ENCODE measurements at regions not wholly inside any gene's neighbourhood (a gene's known extent, or its start where the extent isn't known, plus 50 kb on each side); places are given as distances from the start of the nearest gene placed in this dataset.

GRCh38 chr6:137798261-137798660, 68.8 kb upstream of the TNFAIP3 start:
- no peak overlapping the region for H3K4me3 ChIP-seq
- H3K4me1 ChIP-seq, result no peaks in the 10 kb centered on the region
- H3K27me3 ChIP-seq, result no peaks in the 10 kb centered on the region
- H3K36me3 ChIP-seq, result no peaks in the 10 kb centered on the region
- DNase-seq (ENCODE audit: extremely low spot score in 2 of 2), result no peak
- TF ChIP-seq POLR2A (IDR thresholded peaks at IDR 0.05) (no peak), CTCF (IDR thresholded peaks at IDR 0.05) (no peak), POLR2AphosphoS5 (IDR thresholded peaks at IDR 0.05; ENCODE audit: insufficient read depth in 1 of 2, low read depth in 1 of 2) (no peak)
- intact Hi-C loops (cut with DNase I), result no loop called here
- H3K27ac ChIP-seq, result no peak overlapping the region
- no peaks in the 10 kb centered on the region for H3K9me3 ChIP-seq

- Histone ChIP-seq H3K27ac (no peak overlapping the region), H3K36me3 (no peaks in the 10 kb centered on the region)
- intact Hi-C loops (cut with DNase I), result no loop called here
These were observed 68.2 kb upstream of the TNFAIP3 start for GRCh38 chr6:137798846-137799245.

GRCh38 chr6:137799950-137800568, 67.0 kb upstream of the TNFAIP3 start:
- no peaks in the 10 kb centered on the region for H3K36me3 ChIP-seq
- H3K27ac ChIP-seq, result no peak overlapping the region
- H3K4me1 ChIP-seq, result no peaks in the 10 kb centered on the region
- H3K9me3 ChIP-seq, result no peaks in the 10 kb centered on the region
- no peak overlapping the region for H3K4me3 ChIP-seq
- H3K27me3 ChIP-seq, result no peaks in the 10 kb centered on the region
- TF ChIP-seq CTCF (IDR thresholded peaks at IDR 0.05) (peak in 1 of 3 experiments; percentile 49), POLR2A (IDR thresholded peaks at IDR 0.05) (no peak), POLR2AphosphoS5 (IDR thresholded peaks at IDR 0.05; ENCODE audit: insufficient read depth in 1 of 2, low read depth in 1 of 2) (no peak)
- DNase-seq (ENCODE audit: extremely low spot score in 2 of 2), result no peak
- intact Hi-C loops (cut with DNase I), result no loop called here

More at GRCh38 chr6:137798846-137799245, 68.2 kb upstream of the TNFAIP3 start:
- no peak for TF ChIP-seq POLR2AphosphoS5 (IDR thresholded peaks at IDR 0.05; ENCODE audit: insufficient read depth in 1 of 2, low read depth in 1 of 2)
- TF ChIP-seq CTCF (IDR thresholded peaks at IDR 0.05), result no peak
- no peak for TF ChIP-seq POLR2A (IDR thresholded peaks at IDR 0.05)
- Histone ChIP-seq H3K27me3 (no peaks in the 10 kb centered on the region), H3K4me3 (no peak overlapping the region), H3K4me1 (no peaks in the 10 kb centered on the region), H3K9me3 (no peaks in the 10 kb centered on the region)
- DNase-seq (ENCODE audit: extremely low spot score in 2 of 2), result no peak

- no peaks in the 10 kb centered on the region for H3K9me3 ChIP-seq
- H3K4me1 ChIP-seq, result no peaks in the 10 kb centered on the region
- no peaks in the 10 kb centered on the region for H3K27me3 ChIP-seq
- no peaks in the 10 kb centered on the region for H3K36me3 ChIP-seq
- no peak overlapping the region for H3K27ac ChIP-seq
- intact Hi-C loops (cut with DNase I), result no loop called here
- no peak for DNase-seq (ENCODE audit: extremely low spot score in 2 of 2)
- TF ChIP-seq CTCF (IDR thresholded peaks at IDR 0.05) (no peak), POLR2AphosphoS5 (IDR thresholded peaks at IDR 0.05; ENCODE audit: insufficient read depth in 1 of 2, low read depth in 1 of 2) (no peak), POLR2A (IDR thresholded peaks at IDR 0.05) (no peak)
- H3K4me3 ChIP-seq, result no peak overlapping the region
These were observed 66.3 kb upstream of the TNFAIP3 start for GRCh38 chr6:137800762-137801161.

GRCh38 chr6:137801352-137802114, 65.5 kb upstream of the TNFAIP3 start:
- no peak for TF ChIP-seq POLR2A (IDR thresholded peaks at IDR 0.05)
- TF ChIP-seq POLR2AphosphoS5 (IDR thresholded peaks at IDR 0.05; ENCODE audit: insufficient read depth in 1 of 2, low read depth in 1 of 2), result no peak
- no peak for TF ChIP-seq CTCF (IDR thresholded peaks at IDR 0.05)
- Histone ChIP-seq H3K4me3 (no peak overlapping the region), H3K27me3 (no peaks in the 10 kb centered on the region), H3K27ac (no peak overlapping the region), H3K36me3 (no peaks in the 10 kb centered on the region), H3K4me1 (no peaks in the 10 kb centered on the region), H3K9me3 (no peaks in the 10 kb centered on the region)
- no peak for DNase-seq (ENCODE audit: extremely low spot score in 2 of 2)
- intact Hi-C loops (cut with DNase I), result no loop called here

Measured in vagina (tissue), 2 donors.